H9 (cell line): ENCODE measurements at regions not wholly inside any gene's neighbourhood (a gene's known extent, or its start where the extent isn't known, plus 50 kb on each side); places are given as distances from the start of the nearest gene placed in this dataset.

Experiments used
- DNase-seq: peaks from one replicate; pipeline ENCODE4 v3.0.0-alpha.2; 2017
- H2AFZ ChIP-seq: one replicate; pipeline ENCODE4 v1.6.1; 2013; ENCODE audit warnings: mild to moderate bottlenecking, low read length, control low read depth, moderate library complexity
- H2AK5ac ChIP-seq: 2 replicates; pipeline ENCODE4 v1.6.1; 2013; ENCODE audit warnings: low read length, control low read depth, mixed read lengths; ENCODE audit not compliant: insufficient read length
- H2BK120ac ChIP-seq: one replicate; pipeline ENCODE4 v1.6.1; 2013; ENCODE audit warnings: low read depth, mild to moderate bottlenecking, low read length, control low read depth, inconsistent platforms; ENCODE audit not compliant: poor library complexity, severe bottlenecking
- H2BK12ac ChIP-seq: 2 replicates; pipeline ENCODE4 v1.6.1; 2013; ENCODE audit warnings: low read length, control low read depth, mixed read lengths, low read depth; ENCODE audit not compliant: insufficient read length
- H2BK15ac ChIP-seq: 2 replicates; pipeline ENCODE4 v1.6.1; 2013; ENCODE audit warnings: low read depth, low read length, control low read depth
- H2BK20ac ChIP-seq: one replicate; pipeline ENCODE4 v1.6.1; 2013; ENCODE audit warnings: low read depth, mild to moderate bottlenecking, low read length, control low read depth, inconsistent platforms; ENCODE audit not compliant: poor library complexity, severe bottlenecking
- H2BK5ac ChIP-seq: 2 replicates; pipeline ENCODE4 v1.6.1; 2013; ENCODE audit warnings: low read length, control low read depth, mixed read lengths; ENCODE audit not compliant: insufficient read length
- H3K14ac ChIP-seq: 2 replicates; pipeline ENCODE4 v1.6.1; 2013; ENCODE audit warnings: low read length, control low read depth; ENCODE audit not compliant: insufficient read depth
- H3K18ac ChIP-seq: 2 replicates; pipeline ENCODE4 v1.6.1; 2013; ENCODE audit warnings: low read depth, mild to moderate bottlenecking, mixed read lengths, low read length, control low read depth; ENCODE audit not compliant: insufficient read length
- H3K23ac ChIP-seq: 2 replicates; pipeline ENCODE4 v1.6.1; 2013; ENCODE audit warnings: low read length, control low read depth, mixed read lengths, low read depth; ENCODE audit not compliant: insufficient read length
- H3K23me2 ChIP-seq: 2 replicates; pipeline ENCODE4 v1.6.1; 2013; ENCODE audit warnings: low read depth, mild to moderate bottlenecking, mixed read lengths, low read length, control low read depth; ENCODE audit not compliant: insufficient read length, poor library complexity, severe bottlenecking
- H3K27ac ChIP-seq: 2 replicates; pipeline ENCODE4 v1.5.1; 2013; ENCODE audit warnings: low read length, control low read depth, mixed read lengths, low read depth; ENCODE audit not compliant: insufficient read length
- H3K27me3 ChIP-seq: 2 replicates; pipeline ENCODE4 v1.6.1; 2013; ENCODE audit warnings: low read length, control low read depth, inconsistent platforms; ENCODE audit not compliant: insufficient read depth
- H3K4ac ChIP-seq: 2 replicates; pipeline ENCODE4 v1.6.1; 2013; ENCODE audit warnings: low read depth, mild to moderate bottlenecking, control low read depth, inconsistent platforms, low read length, moderate library complexity
- H3K4me1 ChIP-seq: 2 replicates; pipeline ENCODE4 v1.6.1; 2013; ENCODE audit warnings: low read length, control low read depth, inconsistent platforms; ENCODE audit not compliant: insufficient read depth
- H3K4me2 ChIP-seq: 2 replicates; pipeline ENCODE4 v1.6.1; 2013; ENCODE audit warnings: low read length, control low read depth, mixed read lengths; ENCODE audit not compliant: insufficient read length, insufficient read depth
- H3K56ac ChIP-seq: 2 replicates; pipeline ENCODE4 v1.6.1; 2013; ENCODE audit warnings: low read depth, mild to moderate bottlenecking, mixed read lengths, low read length, control low read depth; ENCODE audit not compliant: insufficient read length
- H3K79me1 ChIP-seq: 2 replicates; pipeline ENCODE4 v1.6.1; 2013; ENCODE audit warnings: low read depth, mild to moderate bottlenecking, moderate library complexity, low read length, control low read depth, inconsistent platforms; ENCODE audit not compliant: insufficient read depth, poor library complexity, severe bottlenecking
- H3K79me2 ChIP-seq: 2 replicates; pipeline ENCODE4 v1.6.1; 2013; ENCODE audit warnings: low read length, control low read depth, inconsistent platforms; ENCODE audit not compliant: insufficient read depth
- H3K9ac ChIP-seq: 2 replicates; pipeline ENCODE4 v1.6.1; 2013; ENCODE audit warnings: low read length, control low read depth, mixed read lengths; ENCODE audit not compliant: insufficient read length; ENCODE audit errors: extremely low read depth
- H3K9me3 ChIP-seq: one replicate; pipeline ENCODE4 v1.6.1; 2013; ENCODE audit warnings: low read depth, low read length, inconsistent platforms; ENCODE audit not compliant: control insufficient read depth
- H3T11ph ChIP-seq: one replicate; pipeline ENCODE4 v1.6.1; 2013; ENCODE audit warnings: mild to moderate bottlenecking, low read length, control low read depth, inconsistent platforms
- H4K20me1 ChIP-seq: one replicate; pipeline ENCODE4 v1.6.1; 2013; ENCODE audit not compliant: control insufficient read depth, insufficient read length, insufficient read depth
- H4K5ac ChIP-seq: 2 replicates; pipeline ENCODE4 v1.6.1; 2013; ENCODE audit warnings: low read depth, mild to moderate bottlenecking, mixed read lengths, low read length, control low read depth; ENCODE audit not compliant: insufficient read length
- H4K8ac ChIP-seq: replicated peaks from 2 replicates; pipeline ENCODE4 v1.6.1; 2013; ENCODE audit warnings: low read length, control low read depth, mixed read lengths, low read depth; ENCODE audit not compliant: insufficient read length
- H4K91ac ChIP-seq: 2 replicates; pipeline ENCODE4 v1.6.1; 2013; ENCODE audit warnings: low read depth, mild to moderate bottlenecking, moderate library complexity, mixed read lengths, low read length, control low read depth; ENCODE audit not compliant: insufficient read length
- H3K27ac Mint-ChIP-seq, 3 experiments: 2 replicates in 2 of 3; 3 replicates in 1 of 3; pipeline ENCODE4 v1.8.0; 2020 to 2021; ENCODE audit warnings: mixed read lengths in 3 of 3, mild to moderate bottlenecking in 1 of 3, moderate library complexity in 1 of 3
- H3K27me3 Mint-ChIP-seq: 2 replicates; pipeline ENCODE4 v1.8.0; 2021; ENCODE audit warnings: low read depth, mild to moderate bottlenecking, moderate library complexity, mixed read lengths
- H3K36me3 Mint-ChIP-seq, 3 experiments: 2 replicates in 2 of 3; 3 replicates in 1 of 3; pipeline ENCODE4 v1.8.0; 2020 to 2021; ENCODE audit warnings: low read depth in 3 of 3, mixed read lengths in 3 of 3; ENCODE audit not compliant: insufficient read depth in 1 of 3
- H3K4me1 Mint-ChIP-seq, 2 experiments: 2 replicates each; pipeline ENCODE4 v1.8.0; 2020; ENCODE audit warnings: mixed read lengths in 2 of 2
- H3K4me3 Mint-ChIP-seq, 2 experiments: 2 replicates in 1 of 2; 3 replicates in 1 of 2; pipeline ENCODE4 v1.8.0; 2020 to 2021; ENCODE audit warnings: mild to moderate bottlenecking in 2 of 2, mixed read lengths in 2 of 2, moderate library complexity in 1 of 2
- H3K9me3 Mint-ChIP-seq, 2 experiments: 2 replicates in 1 of 2; 3 replicates in 1 of 2; pipeline ENCODE4 v1.8.0; 2020; ENCODE audit warnings: mild to moderate bottlenecking in 2 of 2, mixed read lengths in 2 of 2, moderate library complexity in 1 of 2
- WGBS: extraction: QIAGEN DNeasy Blood & Tissue Kit; methylation state at CpG from one replicate; pipeline ENCODE4 v1.1.7; 2013; ENCODE audit warnings: missing lambda C conversion rate, low lambda C conversion rate, mixed read lengths; ENCODE audit not compliant: insufficient read length; ENCODE audit errors: extremely low coverage; 5-methylcytosine and 5-hydroxymethylcytosine counted together
- TF ChIP-seq, protein P1 (sequence below): fragments of 200-600 bp; sonication (generic); conservative IDR thresholded peaks from 3 replicates; pipeline ENCODE4 v1.8.0; 2021; ENCODE audit warnings: antibody characterized with exemption, mild to moderate bottlenecking

DNA sequence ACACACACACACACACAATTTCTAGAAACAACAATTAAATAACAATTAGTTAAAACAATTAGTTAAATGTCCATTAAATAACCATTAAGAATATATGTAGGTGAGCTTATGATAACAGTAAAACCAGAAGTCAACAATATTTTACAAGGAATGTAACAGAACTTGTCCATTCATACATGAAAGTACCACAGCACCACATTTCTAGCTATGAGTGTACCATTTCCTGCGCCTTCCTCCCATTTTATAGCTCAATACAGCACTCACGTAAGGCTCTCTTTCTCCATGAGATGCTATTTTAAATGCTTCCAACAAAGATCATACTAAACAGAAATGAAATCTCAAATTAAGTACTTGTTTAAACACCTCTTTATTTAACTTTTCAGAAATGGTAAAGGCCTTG is 367.3 kb upstream of the ZWINT start:
- Histone ChIP-seq H3K18ac (no peak overlapping the region), H4K8ac (no peak overlapping the region), H3K4me1 (no peaks in the 10 kb centered on the region), H4K5ac (no peak overlapping the region), H3K79me2 (no peaks in the 10 kb centered on the region), H2AFZ (no peak overlapping the region), H2BK120ac (no peak overlapping the region), H3K4ac (no peak overlapping the region), H2BK12ac (no peak overlapping the region), H3K23ac (no peak overlapping the region), H4K20me1 (no peaks in the 10 kb centered on the region), H3K27me3 (no peaks in the 10 kb centered on the region), H3K23me2 (no peaks in the 10 kb centered on the region), H3T11ph (no peak overlapping the region), H4K91ac (no peak overlapping the region), H2BK20ac (no peak overlapping the region), H2AK5ac (no peak overlapping the region), H2BK15ac (no peak overlapping the region), H3K79me1 (no peaks in the 10 kb centered on the region), H3K9ac (no peak overlapping the region), H3K9me3 (no peaks in the 10 kb centered on the region), H2BK5ac (no peak overlapping the region), H3K56ac (no peak overlapping the region), H3K27ac (no peak overlapping the region), H3K4me2 (no peak overlapping the region), H3K14ac (no peak overlapping the region)
- peaks cover 2 to 3% of the 10 kb centered on the region in 2 experiments; a peak in 2 of 4 replicates for H3K4me1 Mint-ChIP-seq
- H3K36me3 Mint-ChIP-seq = peaks cover 0 to 4% (median 0%) of the 10 kb centered on the region in 3 experiments; a peak in 3 of 7 replicates
- H3K9me3 Mint-ChIP-seq = peaks cover 4 to 8% of the 10 kb centered on the region in 2 experiments; a peak in 3 of 5 replicates
- no peak overlapping the region for H3K4me3 Mint-ChIP-seq
- no peak overlapping the region for H3K27ac Mint-ChIP-seq
- WGBS = no CpG with 5 or more reads among the region's 2 CpGs
- no peaks in the 10 kb centered on the region for H3K27me3 Mint-ChIP-seq
- no peak for DNase-seq
- TF ChIP-seq, protein P1, sequence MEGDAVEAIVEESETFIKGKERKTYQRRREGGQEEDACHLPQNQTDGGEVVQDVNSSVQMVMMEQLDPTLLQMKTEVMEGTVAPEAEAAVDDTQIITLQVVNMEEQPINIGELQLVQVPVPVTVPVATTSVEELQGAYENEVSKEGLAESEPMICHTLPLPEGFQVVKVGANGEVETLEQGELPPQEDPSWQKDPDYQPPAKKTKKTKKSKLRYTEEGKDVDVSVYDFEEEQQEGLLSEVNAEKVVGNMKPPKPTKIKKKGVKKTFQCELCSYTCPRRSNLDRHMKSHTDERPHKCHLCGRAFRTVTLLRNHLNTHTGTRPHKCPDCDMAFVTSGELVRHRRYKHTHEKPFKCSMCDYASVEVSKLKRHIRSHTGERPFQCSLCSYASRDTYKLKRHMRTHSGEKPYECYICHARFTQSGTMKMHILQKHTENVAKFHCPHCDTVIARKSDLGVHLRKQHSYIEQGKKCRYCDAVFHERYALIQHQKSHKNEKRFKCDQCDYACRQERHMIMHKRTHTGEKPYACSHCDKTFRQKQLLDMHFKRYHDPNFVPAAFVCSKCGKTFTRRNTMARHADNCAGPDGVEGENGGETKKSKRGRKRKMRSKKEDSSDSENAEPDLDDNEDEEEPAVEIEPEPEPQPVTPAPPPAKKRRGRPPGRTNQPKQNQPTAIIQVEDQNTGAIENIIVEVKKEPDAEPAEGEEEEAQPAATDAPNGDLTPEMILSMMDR = no peak
